IMR-90 (cell line): ENCODE measurements at regions not wholly inside any gene's neighbourhood (a gene's known extent, or its start where the extent isn't known, plus 50 kb on each side); places are given as distances from the start of the nearest gene placed in this dataset.

Experiments
- ATAC-seq: fragments of 200-7000 bp; cut with Tn5 transposase; 2 replicates; pipeline ENCODE4 v1.9.1; 2020; ENCODE audit warnings: low read depth, mild to moderate bottlenecking, moderate library complexity
- BruUV-seq: library from RNA; stranded (reverse); fragments of 400-500 nt; replicated peaks from 2 replicates; lab custom pipeline; 2021; lab: Mats Ljungman, UMichigan
- CTCF ChIA-PET: fragments of 300-600 bp; formaldehyde crosslinking; extraction: SDS; loops from one replicate; lab custom pipeline; 2021; ENCODE audit warnings: antibody characterized with exemption; lab: Yijun Ruan, JAX
- POLR2A ChIA-PET: fragments of 300-600 bp; sonication (Branson Sonifier 250); formaldehyde crosslinking; loops from one replicate; lab custom pipeline; 2022; ENCODE audit warnings: antibody characterized with exemption; ENCODE audit not compliant: unreplicated experiment; lab: Charles Lee
- DNase-seq: peaks from one replicate; pipeline ENCODE4 v3.0.0; 2013
- H2AFZ ChIP-seq: replicated peaks from 2 replicates; pipeline ENCODE3; 2013; ENCODE audit warnings: low read length, mild to moderate bottlenecking; ENCODE audit not compliant: poor library complexity
- H2AK5ac ChIP-seq: 2 replicates; pipeline ENCODE4 v1.6.1; 2013; ENCODE audit warnings: low read depth, low read length, inconsistent platforms
- H2AK9ac ChIP-seq: replicated peaks from 2 replicates; pipeline ENCODE3; 2013; ENCODE audit warnings: mild to moderate bottlenecking, low read depth, low read length, moderate library complexity; ENCODE audit not compliant: poor library complexity
- H2BK120ac ChIP-seq: 2 replicates; pipeline ENCODE4 v1.6.1; 2013; ENCODE audit warnings: low read depth, low read length, inconsistent platforms
- H2BK15ac ChIP-seq: 3 replicates; pipeline ENCODE4 v1.6.1; 2013; ENCODE audit warnings: low read depth, low read length, inconsistent platforms
- H2BK20ac ChIP-seq: 2 replicates; pipeline ENCODE4 v1.6.1; 2013; ENCODE audit warnings: low read depth, mild to moderate bottlenecking, inconsistent platforms, low read length, moderate library complexity
- H2BK5ac ChIP-seq: 2 replicates; pipeline ENCODE4 v1.6.1; 2013; ENCODE audit warnings: mild to moderate bottlenecking, low read depth, low read length, inconsistent platforms; ENCODE audit not compliant: poor library complexity, severe bottlenecking
- H3K14ac ChIP-seq: replicated peaks from 2 replicates; pipeline ENCODE4 v1.6.1; 2013; ENCODE audit warnings: low read depth, low read length, inconsistent platforms
- H3K18ac ChIP-seq: 2 replicates; pipeline ENCODE4 v1.6.1; 2013; ENCODE audit warnings: low read depth, low read length, control low read depth
- H3K23ac ChIP-seq: 2 replicates; pipeline ENCODE4 v1.6.1; 2013; ENCODE audit warnings: low read depth, low read length, inconsistent platforms
- H3K27ac ChIP-seq: 2 replicates; pipeline ENCODE4 v1.5.1; 2013; ENCODE audit warnings: mild to moderate bottlenecking, control low read depth, low read length; ENCODE audit not compliant: insufficient read depth
- H3K27me3 ChIP-seq: 2 replicates; pipeline ENCODE4 v1.6.1; 2013; ENCODE audit warnings: low read length; ENCODE audit not compliant: control insufficient read depth, insufficient read depth
- H3K36me3 ChIP-seq: 2 replicates; pipeline ENCODE4 v1.6.1; 2013; ENCODE audit warnings: low read length, mixed read lengths; ENCODE audit not compliant: control insufficient read depth, insufficient read depth
- H3K4ac ChIP-seq: 2 replicates; pipeline ENCODE4 v1.6.1; 2013; ENCODE audit warnings: low read depth, low read length, inconsistent platforms
- H3K4me1 ChIP-seq: 2 replicates; pipeline ENCODE4 v1.6.1; 2013; ENCODE audit warnings: low read length, mixed read lengths; ENCODE audit not compliant: control insufficient read depth, insufficient read depth
- H3K4me2 ChIP-seq: 2 replicates; pipeline ENCODE4 v1.6.1; 2013; ENCODE audit warnings: low read depth, mild to moderate bottlenecking, control low read depth, low read length, moderate library complexity
- H3K4me3 ChIP-seq: 2 replicates; pipeline ENCODE4 v1.5.1; 2013; ENCODE audit warnings: low read depth, mild to moderate bottlenecking, control low read depth, low read length, moderate library complexity; ENCODE audit not compliant: insufficient read depth
- H3K56ac ChIP-seq: 2 replicates; pipeline ENCODE4 v1.6.1; 2013; ENCODE audit warnings: low read length, inconsistent platforms; ENCODE audit not compliant: insufficient read depth; ENCODE audit errors: extremely low read depth
- H3K79me1 ChIP-seq, 2 experiments: 2 replicates each; pipeline ENCODE4 v1.6.1; 2013; ENCODE audit warnings: low read length in 2 of 2, inconsistent platforms in 1 of 2, low read depth in 1 of 2
- H3K9ac ChIP-seq: 2 replicates; pipeline ENCODE4 v1.6.1; 2013; ENCODE audit warnings: low read depth, low read length, control low read depth
- H3K9me1 ChIP-seq: 2 replicates; pipeline ENCODE4 v1.6.1; 2013; ENCODE audit warnings: low read length, inconsistent platforms; ENCODE audit not compliant: insufficient read depth
- H3K9me3 ChIP-seq: 2 replicates; pipeline ENCODE4 v1.6.1; 2013; ENCODE audit warnings: low read length; ENCODE audit not compliant: control insufficient read depth, insufficient read depth
- H4K20me1 ChIP-seq: 2 replicates; pipeline ENCODE4 v1.6.1; 2013; ENCODE audit warnings: low read length, inconsistent platforms; ENCODE audit not compliant: insufficient read depth
- H4K5ac ChIP-seq: 2 replicates; pipeline ENCODE4 v1.6.1; 2013; ENCODE audit warnings: mild to moderate bottlenecking, low read depth, low read length, control low read depth
- H4K8ac ChIP-seq, 2 experiments: 2 replicates each; pipeline ENCODE4 v1.6.1; 2013; ENCODE audit warnings: low read depth in 2 of 2, low read length in 2 of 2, control low read depth in 1 of 2, inconsistent platforms in 1 of 2
- H4K91ac ChIP-seq: 2 replicates; pipeline ENCODE4 v1.6.1; 2013; ENCODE audit warnings: low read depth, low read length, inconsistent platforms; ENCODE audit not compliant: insufficient read depth
- BHLHE40 ChIP-seq: fragments of 150-350 bp; IDR thresholded peaks from 2 replicates; pipeline ENCODE4 v1.6.1; 2016; ENCODE audit warnings: mild to moderate bottlenecking, low read depth, low read length
- CHD1 ChIP-seq: IDR thresholded peaks from 2 replicates; pipeline ENCODE4 v1.6.1; 2012; ENCODE audit warnings: low read depth, low read length, improper control_type of control experiment
- ELK1 ChIP-seq: fragments of 150-350 bp; IDR thresholded peaks from 2 replicates; pipeline ENCODE4 v1.6.1; 2016; ENCODE audit warnings: low read depth, mild to moderate bottlenecking, low read length, moderate library complexity, borderline replicate concordance
- FOS ChIP-seq: fragments of 150-350 bp; IDR thresholded peaks from 2 replicates; pipeline ENCODE4 v1.6.1; 2016; ENCODE audit warnings: low read depth, low read length
- MXI1 ChIP-seq: IDR thresholded peaks from 2 replicates; pipeline ENCODE4 v1.6.1; 2012; ENCODE audit warnings: low read depth, mild to moderate bottlenecking, low read length, moderate library complexity, borderline replicate concordance
- NFE2L2 ChIP-seq: fragments of 150-350 bp; IDR thresholded peaks from 2 replicates; pipeline ENCODE4 v1.6.1; 2016; ENCODE audit warnings: low read depth, mild to moderate bottlenecking, low read length
- POLR2A ChIP-seq: IDR thresholded peaks from 2 replicates; pipeline ENCODE4 v1.6.1; 2012; ENCODE audit warnings: mild to moderate bottlenecking, low read depth, low read length
- RAD21 ChIP-seq: IDR thresholded peaks from 2 replicates; pipeline ENCODE4 v1.6.1; 2012; ENCODE audit warnings: low read length, improper control_type of control experiment
- WGBS, 2 experiments: methylation state at CpG; one replicate each; pipeline versions ENCODE4 v1.1.5 to v1.1.7; 2013; ENCODE audit warnings: missing lambda C conversion rate in 2 of 2; ENCODE audit not compliant: insufficient read length in 1 of 2; ENCODE audit errors: extremely low coverage in 2 of 2; 5-methylcytosine and 5-hydroxymethylcytosine counted together
- dilution Hi-C: fragments of 300-500 bp; cut with HindIII; formaldehyde crosslinking; loops from one replicate; pipeline ENCODE4 v1.14.3; 2018; ENCODE audit warnings: low sequenced_read_pairs; ENCODE audit not compliant: unreplicated experiment
- in situ Hi-C: fragments of 300-500 bp; cut with MboI; formaldehyde crosslinking; loops from 3 replicates; pipeline ENCODE4 v1.14.3; 2019; ENCODE audit warnings: low sequenced_read_pairs, inconsistent platforms, mixed read lengths
- intact Hi-C: fragments of 100-400 bp; cut with micrococcal nuclease; formaldehyde crosslinking; loops from 2 replicates; pipeline ENCODE4 v1.10.0; 2022

- no peak overlapping the region for H3K9ac ChIP-seq
- WGBS, 2 experiments, result no CpG with 5 or more reads among the region's 2 CpGs
- intact Hi-C loops (no loop called here), in situ Hi-C loops (no loop called here), dilution Hi-C loops (no loop called here)
- no peak overlapping the region for H3K4me3 ChIP-seq
- H4K8ac ChIP-seq, result no peak overlapping the region
- no peak overlapping the region for H3K4me2 ChIP-seq
- ChIA-PET CTCF (no interaction called here), POLR2A (no interaction called here)
- H3K4ac ChIP-seq, result no peak overlapping the region
- H3K9me1 ChIP-seq, result no peaks in the 10 kb centered on the region
- no peaks in the 10 kb centered on the region for H3K27me3 ChIP-seq
- H3K56ac ChIP-seq, result no peak overlapping the region
- TF ChIP-seq RAD21 (no peak), CHD1 (no peak), BHLHE40 (no peak), POLR2A (no peak), MXI1 (no peak), FOS (no peak), NFE2L2 (no peak), ELK1 (no peak)
- no peak overlapping the region for H2BK5ac ChIP-seq
- no peaks in the 10 kb centered on the region for H3K79me1 ChIP-seq
- no peak overlapping the region for H2BK20ac ChIP-seq
- H2AK5ac ChIP-seq, result no peak overlapping the region
- no peak overlapping the region for H3K18ac ChIP-seq
- no peak overlapping the region for H3K23ac ChIP-seq
- no peak overlapping the region for H2AK9ac ChIP-seq
- no peaks in the 10 kb centered on the region for H3K4me1 ChIP-seq
- no peak overlapping the region for H4K91ac ChIP-seq
- DNase-seq (no peak), ATAC-seq (no peak)
- H2AFZ ChIP-seq, result no peak overlapping the region
- H4K20me1 ChIP-seq, result no peaks in the 10 kb centered on the region
- no peaks in the 10 kb centered on the region for H3K9me3 ChIP-seq
- H3K14ac ChIP-seq, result no peak overlapping the region
- no peak overlapping the region for H4K5ac ChIP-seq
- no TSS peak for BruUV-seq
- no peak overlapping the region for H2BK120ac ChIP-seq
- no peak overlapping the region for H2BK15ac ChIP-seq
- no peak overlapping the region for H3K27ac ChIP-seq
- no peaks in the 10 kb centered on the region for H3K36me3 ChIP-seq
Measured at GRCh38 chr4:28755081-28755480, 1894.4 kb downstream of the STIM2 start.
